ENCODE measurements at regions not wholly inside any gene's neighbourhood (a gene's known extent, or its start where the extent isn't known, plus 50 kb on each side); places are given as distances from the start of the nearest gene placed in this dataset.

DNA sequence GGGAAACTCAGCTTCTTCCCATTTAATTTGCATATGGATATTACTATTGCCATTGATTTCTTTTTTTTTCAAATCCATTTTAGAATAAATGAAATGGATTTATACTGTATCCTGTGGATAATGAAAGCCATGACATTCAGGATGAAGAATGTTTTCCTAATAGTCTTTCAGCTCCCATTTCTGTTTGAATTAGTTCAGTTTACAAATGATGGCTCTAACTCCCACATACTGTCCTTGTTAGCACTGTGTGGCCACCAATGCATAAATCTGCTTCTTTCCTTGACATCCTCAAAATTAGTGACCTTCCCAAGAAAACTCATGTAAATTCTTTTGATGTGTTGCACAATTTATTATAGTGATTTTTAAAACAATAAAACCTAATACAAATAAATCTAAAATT lies 693.2 kb upstream of the GJE1 start:
- TF ChIP-seq, protein P1, sequence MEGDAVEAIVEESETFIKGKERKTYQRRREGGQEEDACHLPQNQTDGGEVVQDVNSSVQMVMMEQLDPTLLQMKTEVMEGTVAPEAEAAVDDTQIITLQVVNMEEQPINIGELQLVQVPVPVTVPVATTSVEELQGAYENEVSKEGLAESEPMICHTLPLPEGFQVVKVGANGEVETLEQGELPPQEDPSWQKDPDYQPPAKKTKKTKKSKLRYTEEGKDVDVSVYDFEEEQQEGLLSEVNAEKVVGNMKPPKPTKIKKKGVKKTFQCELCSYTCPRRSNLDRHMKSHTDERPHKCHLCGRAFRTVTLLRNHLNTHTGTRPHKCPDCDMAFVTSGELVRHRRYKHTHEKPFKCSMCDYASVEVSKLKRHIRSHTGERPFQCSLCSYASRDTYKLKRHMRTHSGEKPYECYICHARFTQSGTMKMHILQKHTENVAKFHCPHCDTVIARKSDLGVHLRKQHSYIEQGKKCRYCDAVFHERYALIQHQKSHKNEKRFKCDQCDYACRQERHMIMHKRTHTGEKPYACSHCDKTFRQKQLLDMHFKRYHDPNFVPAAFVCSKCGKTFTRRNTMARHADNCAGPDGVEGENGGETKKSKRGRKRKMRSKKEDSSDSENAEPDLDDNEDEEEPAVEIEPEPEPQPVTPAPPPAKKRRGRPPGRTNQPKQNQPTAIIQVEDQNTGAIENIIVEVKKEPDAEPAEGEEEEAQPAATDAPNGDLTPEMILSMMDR (IDR thresholded peaks at IDR 0.05) = no peak
- no peak for TF ChIP-seq POLR2A (IDR thresholded peaks at IDR 0.05)
- no peak for TF ChIP-seq POLR2AphosphoS5 (IDR thresholded peaks at IDR 0.05)
